DOHH2 (cell line): ENCODE measurements at regions not wholly inside any gene's neighbourhood (a gene's known extent, or its start where the extent isn't known, plus 50 kb on each side); places are given as distances from the start of the nearest gene placed in this dataset.

Experiments
- H3F3A ChIP-seq: fragments of 200-600 bp; sonication (generic), shearing (Covaris generic); 2 replicates; pipeline ENCODE4 v1.6.0; 2016; ENCODE audit warnings: antibody characterized with exemption, mild to moderate bottlenecking; ENCODE audit not compliant: control insufficient read depth, insufficient read depth
- H3K27ac ChIP-seq: fragments of 200-600 bp; sonication (generic); 2 replicates; pipeline ENCODE4 v1.5.1; 2014; ENCODE audit warnings: low read depth, mild to moderate bottlenecking, low read length, moderate library complexity
- H3K27me3 ChIP-seq: fragments of 200-600 bp; sonication (generic); 2 replicates; pipeline ENCODE4 v1.6.1; 2014; ENCODE audit warnings: mild to moderate bottlenecking, low read length, mixed read lengths; ENCODE audit not compliant: control insufficient read depth
- H3K36me3 ChIP-seq: fragments of 200-600 bp; sonication (generic); 2 replicates; pipeline ENCODE4 v1.6.1; 2014; ENCODE audit warnings: mild to moderate bottlenecking, low read length, moderate library complexity, mixed read lengths; ENCODE audit not compliant: control insufficient read depth
- H3K4me1 ChIP-seq: fragments of 200-600 bp; sonication (generic); 2 replicates; pipeline ENCODE4 v1.6.1; 2014; ENCODE audit warnings: mild to moderate bottlenecking, low read length, mixed read lengths; ENCODE audit not compliant: control insufficient read depth
- H3K4me2 ChIP-seq: fragments of 200-600 bp; sonication (generic); 2 replicates; pipeline ENCODE4 v1.6.0; 2014; ENCODE audit warnings: mild to moderate bottlenecking, low read length, moderate library complexity
- H3K4me3 ChIP-seq: fragments of 200-600 bp; sonication (generic); 2 replicates; pipeline ENCODE4 v1.5.1; 2014; ENCODE audit warnings: mild to moderate bottlenecking, low read length, mixed read lengths
- H3K79me2 ChIP-seq: fragments of 200-600 bp; sonication (generic); 2 replicates; pipeline ENCODE4 v1.6.1; 2014; ENCODE audit warnings: mild to moderate bottlenecking, low read length, mixed read lengths; ENCODE audit not compliant: control insufficient read depth
- H3K9me2 ChIP-seq: fragments of 200-600 bp; sonication (generic); replicated peaks from 2 replicates; pipeline ENCODE4 v1.6.1; 2014; ENCODE audit warnings: mild to moderate bottlenecking, low read length, mixed read lengths; ENCODE audit not compliant: control insufficient read depth
- H3K9me3 ChIP-seq: fragments of 200-600 bp; sonication (generic); 2 replicates; pipeline ENCODE4 v1.6.1; 2014; ENCODE audit warnings: antibody characterized with exemption, low read length, mixed read lengths; ENCODE audit not compliant: control insufficient read depth, insufficient read depth
- H4K20me1 ChIP-seq: fragments of 200-600 bp; sonication (generic); 2 replicates; pipeline ENCODE4 v1.6.0; 2014; ENCODE audit warnings: low read depth, mild to moderate bottlenecking, antibody characterized with exemption, low read length, moderate library complexity; ENCODE audit not compliant: control insufficient read depth, insufficient read depth
- CTCF ChIP-seq: fragments of 200-600 bp; sonication (generic); IDR thresholded peaks from one replicate; pipeline ENCODE4 v1.5.1; 2014; ENCODE audit warnings: antibody characterized with exemption, mild to moderate bottlenecking, low read depth, low read length; ENCODE audit not compliant: poor library complexity, severe bottlenecking
- EZH2phosphoT487 ChIP-seq: fragments of 200-600 bp; sonication (generic); IDR thresholded peaks from 2 replicates; pipeline ENCODE4 v1.6.1; 2017; ENCODE audit warnings: borderline replicate concordance, mild to moderate bottlenecking, antibody characterized with exemption, low read length, moderate library complexity, mixed read lengths

DNA sequence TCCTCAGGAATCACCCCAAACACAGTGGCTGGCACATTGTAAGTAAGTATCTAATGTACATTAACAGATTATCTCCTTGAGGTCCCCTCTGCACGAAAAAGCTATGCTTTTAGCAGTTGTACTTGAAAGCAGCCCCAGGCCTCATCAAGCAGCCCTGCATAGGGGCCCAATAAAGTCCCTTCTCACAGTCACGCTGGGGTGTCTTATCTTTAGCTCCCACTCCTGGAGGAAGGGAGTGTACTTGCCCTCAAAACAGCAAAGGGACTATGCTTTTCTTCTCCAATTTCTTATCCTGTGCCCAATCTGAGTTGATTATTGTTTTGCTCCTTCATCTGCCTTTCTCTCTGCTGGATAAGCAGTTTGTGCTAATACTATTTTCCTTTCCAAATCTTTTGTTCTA, 168.8 kb upstream of the PLXNA2 start:
- Histone ChIP-seq H3K4me3 (no peak overlapping the region), H3K4me2 (no peak overlapping the region), H3F3A (no peaks in the 10 kb centered on the region), H3K27me3 (0 out of 2 replicates have a peak, but pooled peaks cover 2% of the 10 kb centered on the region), H3K4me1 (no peaks in the 10 kb centered on the region), H3K36me3 (no peaks in the 10 kb centered on the region), H3K79me2 (no peaks in the 10 kb centered on the region), H3K27ac (no peak overlapping the region), H3K9me3 (no peaks in the 10 kb centered on the region), H4K20me1 (no peaks in the 10 kb centered on the region), H3K9me2 (no peaks in the 10 kb centered on the region; the same call in 1 of the 2 replicates)
- TF ChIP-seq CTCF (no peak), EZH2phosphoT487 (no peak)

DNA sequence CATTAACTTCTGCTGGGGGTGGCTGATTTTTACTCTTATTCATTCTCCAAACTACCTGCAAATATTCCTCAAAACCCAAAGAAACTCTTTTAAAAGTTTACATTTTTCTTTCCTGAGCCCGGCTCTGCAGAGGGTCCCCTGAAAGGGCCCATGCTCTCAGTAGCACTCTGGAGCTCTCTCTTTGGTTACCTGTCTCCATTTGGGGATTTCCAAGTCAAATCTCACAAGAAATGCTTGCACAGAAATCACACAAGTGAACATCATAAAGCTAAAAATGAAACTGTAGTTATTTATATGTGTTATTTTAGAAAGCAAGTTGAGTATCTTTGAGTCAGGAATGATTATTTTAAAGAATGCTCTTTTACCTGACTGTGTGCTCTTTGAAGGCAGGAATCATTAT, 174.5 kb upstream of the PLXNA2 start:
- TF ChIP-seq EZH2phosphoT487 (no peak), CTCF (no peak)
- Histone ChIP-seq H3K27me3 (0 out of 2 replicates have a peak, but pooled peaks cover 2% of the 10 kb centered on the region), H3K4me3 (no peak overlapping the region), H3K79me2 (no peaks in the 10 kb centered on the region), H3K4me2 (no peak overlapping the region), H3K4me1 (no peaks in the 10 kb centered on the region), H3F3A (no peaks in the 10 kb centered on the region), H3K9me3 (no peaks in the 10 kb centered on the region), H3K36me3 (no peaks in the 10 kb centered on the region), H4K20me1 (no peaks in the 10 kb centered on the region), H3K27ac (no peak overlapping the region), H3K9me2 (no peaks in the 10 kb centered on the region)

- no peaks in the 10 kb centered on the region for H3K27me3 ChIP-seq
- H3K9me3 ChIP-seq, result no peaks in the 10 kb centered on the region
- H3K4me1 ChIP-seq, result no peaks in the 10 kb centered on the region
- no peaks in the 10 kb centered on the region for H3K9me2 ChIP-seq
- H4K20me1 ChIP-seq, result no peaks in the 10 kb centered on the region
- no peaks in the 10 kb centered on the region for H3F3A ChIP-seq
- no peak overlapping the region for H3K4me2 ChIP-seq
- no peak overlapping the region for H3K4me3 ChIP-seq
- no peaks in the 10 kb centered on the region for H3K79me2 ChIP-seq
- no peaks in the 10 kb centered on the region for H3K36me3 ChIP-seq
- TF ChIP-seq CTCF, result no peak
- no peak for TF ChIP-seq EZH2phosphoT487
- no peak overlapping the region for H3K27ac ChIP-seq
Observed at GRCh38 chr1:208419746-208420420, 175.7 kb upstream of the PLXNA2 start.
